Right lobe of liver (tissue), 4 donors: ENCODE measurements at regions not wholly inside any gene's neighbourhood (a gene's known extent, or its start where the extent isn't known, plus 50 kb on each side); places are given as distances from the start of the nearest gene placed in this dataset.

Experiments used
- CTCF ChIP-seq, 4 donors: fragments of 200-600 bp in 3 of 4; fragments of 450-650 bp in 1 of 4; IDR thresholded peaks; one replicate each; pipeline versions ENCODE4 v1.5.1 to v1.8.0; 2016 to 2022; ENCODE audit warnings: antibody characterized with exemption in 4 of 4, mild to moderate bottlenecking in 2 of 4
- POLR2A ChIP-seq: fragments of 450-650 bp; IDR thresholded peaks from one replicate; pipeline ENCODE4 v1.6.1; 2017; ENCODE audit warnings: antibody characterized with exemption, mild to moderate bottlenecking
- donor health status: DM: no; HTN: no; CAD: no.
- donor health status: DM: no; HTN: no; CAD: no.
- donor health status: DM: no; HTN: yes; CAD: no.

GRCh38 chr7:33698692-33699128 lies 206.6 kb upstream of the BMPER start:
- TF ChIP-seq CTCF (IDR thresholded peaks at IDR 0.05) (no peak), POLR2A (no peak)
